Panc1 (cell line): ENCODE measurements at regions not wholly inside any gene's neighbourhood (a gene's known extent, or its start where the extent isn't known, plus 50 kb on each side); places are given as distances from the start of the nearest gene placed in this dataset.

Experiments
- ATAC-seq: fragments of 200-7000 bp; cut with Tn5 transposase; 2 replicates; pipeline ENCODE4 v1.9.1; 2020; ENCODE audit warnings: mild to moderate bottlenecking, moderate library complexity
- BruUV-seq: library from RNA; stranded (reverse); fragments of 400-500 nt; replicated peaks from 2 replicates; lab custom pipeline; 2021; lab: Mats Ljungman, UMichigan
- CTCF ChIA-PET: fragments of 300-600 bp; sonication (Branson Sonifier 250); formaldehyde crosslinking; loops from one replicate; lab custom pipeline; 2022; ENCODE audit warnings: antibody characterized with exemption; lab: Charles Lee
- POLR2A ChIA-PET: fragments of 300-600 bp; sonication (Branson Sonifier 250); formaldehyde crosslinking; loops from one replicate; lab custom pipeline; 2022; ENCODE audit warnings: antibody characterized with exemption; lab: Charles Lee
- DNase-seq: peaks from one replicate; pipeline ENCODE4 v3.0.0-alpha.2; 2010; ENCODE audit warnings: low read depth, low spot score
- H3K27ac ChIP-seq: 2 replicates; pipeline ENCODE4 v1.5.1; 2011; ENCODE audit warnings: mild to moderate bottlenecking, low read length, inconsistent platforms
- H3K27me3 ChIP-seq: fragments of 200-500 bp; sonication (Bioruptor generic); 2 replicates; pipeline ENCODE4 v1.6.0; 2014; ENCODE audit warnings: low read length, inconsistent platforms; ENCODE audit not compliant: control insufficient read depth, insufficient read depth
- H3K36me3 ChIP-seq: fragments of 200-500 bp; sonication (Bioruptor generic); 2 replicates; pipeline ENCODE4 v1.5.1; 2014; ENCODE audit warnings: inconsistent platforms, mild to moderate bottlenecking, low read length, moderate library complexity; ENCODE audit not compliant: control insufficient read depth, insufficient read depth
- H3K4me1 ChIP-seq: 2 replicates; pipeline ENCODE4 v1.5.1; 2011; ENCODE audit warnings: inconsistent platforms, mild to moderate bottlenecking, low read length, moderate library complexity; ENCODE audit not compliant: control insufficient read depth, insufficient read depth
- H3K4me3 ChIP-seq, 2 experiments: 2 replicates each; pipeline ENCODE4 v1.5.1; 2011 to 2012; ENCODE audit warnings: low read depth in 2 of 2, low read length in 2 of 2, mild to moderate bottlenecking in 2 of 2, inconsistent platforms in 1 of 2, moderate library complexity in 1 of 2
- H3K9me3 ChIP-seq: fragments of 200-500 bp; sonication (Bioruptor generic); 2 replicates; pipeline ENCODE4 v1.5.1; 2014; ENCODE audit warnings: low read depth, mild to moderate bottlenecking, inconsistent platforms, low read length, moderate library complexity; ENCODE audit not compliant: control insufficient read depth, insufficient read depth
- CTCF ChIP-seq: fragments of 450-650 bp; IDR thresholded peaks from 2 replicates; pipeline ENCODE4 v1.5.1; 2017; ENCODE audit warnings: mild to moderate bottlenecking
- POLR2AphosphoS5 ChIP-seq: IDR thresholded peaks from 2 replicates; pipeline ENCODE4 v1.6.1; 2012; ENCODE audit warnings: mild to moderate bottlenecking, low read depth, low read length, moderate library complexity
- REST ChIP-seq, 2 experiments: IDR thresholded peaks; 2 replicates each; pipeline ENCODE4 v1.6.1; 2011 to 2012; ENCODE audit warnings: low read depth in 2 of 2, control low read depth in 1 of 2, low read length in 1 of 2, mild to moderate bottlenecking in 1 of 2, moderate library complexity in 1 of 2; ENCODE audit not compliant: insufficient read depth in 1 of 2
- SIN3A ChIP-seq: IDR thresholded peaks from 2 replicates; pipeline ENCODE4 v1.6.1; 2012; ENCODE audit warnings: low read depth, mild to moderate bottlenecking, low read length, moderate library complexity, borderline replicate concordance; ENCODE audit not compliant: insufficient read depth
- TCF7L2 ChIP-seq: IDR thresholded peaks from 2 replicates; pipeline ENCODE4 v1.6.1; 2011; ENCODE audit warnings: mild to moderate bottlenecking, low read depth, low read length, inconsistent platforms
- in situ Hi-C: cut with HindIII; loops from 2 replicates; pipeline ENCODE4 v1.10.0; 2016; ENCODE audit warnings: low sequenced_read_pairs, low pct_unique_long_range_greater_than_20kb
- intact Hi-C: fragments of 100-400 bp; cut with micrococcal nuclease; formaldehyde crosslinking; loops from one replicate; pipeline ENCODE4 v1.10.0; 2022; ENCODE audit not compliant: unreplicated experiment

- Histone ChIP-seq H3K27ac (no peak overlapping the region), H3K36me3 (no peaks in the 10 kb centered on the region), H3K4me1 (no peaks in the 10 kb centered on the region), H3K4me3 (no peak overlapping the region), H3K27me3 (no peaks in the 10 kb centered on the region), H3K9me3 (no peaks in the 10 kb centered on the region)
- DNase-seq (no peak), ATAC-seq (no peak)
- ChIA-PET CTCF (no interaction called here), POLR2A (no interaction called here)
- no TSS peak for BruUV-seq
- intact Hi-C loops: no loop called here
- no peak for TF ChIP-seq CTCF
- no peak for TF ChIP-seq POLR2AphosphoS5
- TF ChIP-seq SIN3A: no peak
- TF ChIP-seq TCF7L2: no peak
- no peak for TF ChIP-seq REST (IDR thresholded peaks at IDR 0.05; ENCODE audit: insufficient read depth in 1 of 2, low read depth in 2 of 2, low read length in 1 of 2)
- in situ Hi-C loops: no loop called here
These were observed 135.0 kb downstream of the FOXG1 start for GRCh38 chr14:28901631-28902030.

GRCh38 chr14:28902930-28903329, 136.3 kb downstream of the FOXG1 start:
- Histone ChIP-seq H3K27ac (no peak overlapping the region), H3K9me3 (no peaks in the 10 kb centered on the region), H3K4me3 (no peak overlapping the region), H3K27me3 (no peaks in the 10 kb centered on the region), H3K36me3 (no peaks in the 10 kb centered on the region), H3K4me1 (no peaks in the 10 kb centered on the region)
- no TSS peak for BruUV-seq
- in situ Hi-C loops (no loop called here), intact Hi-C loops (no loop called here)
- TF ChIP-seq SIN3A: no peak
- no peak for TF ChIP-seq POLR2AphosphoS5
- TF ChIP-seq REST (IDR thresholded peaks at IDR 0.05; ENCODE audit: insufficient read depth in 1 of 2, low read depth in 2 of 2, low read length in 1 of 2): no peak
- no peak for TF ChIP-seq CTCF
- no peak for TF ChIP-seq TCF7L2
- ATAC-seq (no peak), DNase-seq (no peak)
- ChIA-PET CTCF (no interaction called here), POLR2A (no interaction called here)
